ENCODE measurements at regions not wholly inside any gene's neighbourhood (a gene's known extent, or its start where the extent isn't known, plus 50 kb on each side); places are given as distances from the start of the nearest gene placed in this dataset.

GRCh38 chr9:16352251-16352650 lies 518.2 kb downstream of the BNC2 start:
- POLR2A ChIA-PET = no interaction called here
- no peak for TF ChIP-seq CTCF (IDR thresholded peaks at IDR 0.05; ENCODE audit: control extremely low read depth, extremely low read depth, low read depth, missing control alignments)
- DNase-seq (ENCODE audit: extremely low spot score) = no peak
- CTCF ChIA-PET = no interaction called here

- ChIA-PET CTCF (no interaction called here), POLR2A (no interaction called here)
- TF ChIP-seq CTCF (IDR thresholded peaks at IDR 0.05; ENCODE audit: control extremely low read depth, extremely low read depth, low read depth, missing control alignments) = no peak
- DNase-seq (ENCODE audit: extremely low spot score) = no peak
Measured at GRCh38 chr9:16352791-16353401, 517.6 kb downstream of the BNC2 start.

- TF ChIP-seq CTCF (IDR thresholded peaks at IDR 0.05; ENCODE audit: control extremely low read depth, extremely low read depth, low read depth, missing control alignments) = no peak
- CTCF ChIA-PET = no interaction called here
- POLR2A ChIA-PET = no interaction called here
- DNase-seq (ENCODE audit: extremely low spot score) = no peak
Measured at GRCh38 chr9:16356196-16356765, 514.2 kb downstream of the BNC2 start.

- no peak for TF ChIP-seq CTCF (IDR thresholded peaks at IDR 0.05; ENCODE audit: control extremely low read depth, extremely low read depth, low read depth, missing control alignments)
- ChIA-PET CTCF (no interaction called here), POLR2A (no interaction called here)
- DNase-seq (ENCODE audit: extremely low spot score) = no peak
Measured at GRCh38 chr9:16357828-16358227, 512.6 kb downstream of the BNC2 start.

GRCh38 chr9:16358751-16359150 lies 511.7 kb downstream of the BNC2 start:
- no peak for TF ChIP-seq CTCF (IDR thresholded peaks at IDR 0.05; ENCODE audit: control extremely low read depth, extremely low read depth, low read depth, missing control alignments)
- no peak for DNase-seq (ENCODE audit: extremely low spot score)
- ChIA-PET CTCF (no interaction called here), POLR2A (no interaction called here)

Measured in GM10248 (cell line).